ENCODE measurements at regions not wholly inside any gene's neighbourhood (a gene's known extent, or its start where the extent isn't known, plus 50 kb on each side); places are given as distances from the start of the nearest gene placed in this dataset.

DNA sequence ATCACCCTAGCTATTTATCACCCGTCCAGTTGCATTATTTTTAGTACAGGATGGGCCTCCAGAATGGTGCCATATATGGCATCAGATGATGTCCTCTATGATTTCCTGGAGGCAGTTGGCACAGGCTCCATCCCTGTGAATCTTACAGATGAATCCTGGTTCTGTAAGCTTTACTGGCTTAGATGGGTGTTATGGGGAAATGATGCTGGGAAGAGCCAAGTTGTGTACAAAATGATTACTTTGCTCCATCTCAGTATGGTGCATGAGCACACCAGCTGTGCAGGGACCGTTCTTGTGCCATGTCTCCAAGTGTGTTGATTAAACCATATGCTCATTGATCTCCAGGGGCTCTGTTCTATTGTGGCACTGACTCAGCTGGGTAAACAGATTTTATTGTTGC is 755.7 kb downstream of the TLR4 start:
- Histone ChIP-seq H3K4me2 (ENCODE audit: control insufficient read depth, extremely low read depth, insufficient read depth, low read depth, low read length) (no peak overlapping the region), H3K36me3 (ENCODE audit: control insufficient read depth in 2 of 2, extremely low read depth in 1 of 2, insufficient read depth in 2 of 2, low read length in 2 of 2) (no peaks in the 10 kb centered on the region), H3K9me1 (ENCODE audit: control insufficient read depth, extremely low read depth, insufficient read depth, low read length) (no peaks in the 10 kb centered on the region), H3K4me3 (ENCODE audit: control insufficient read depth in 2 of 3, extremely low read depth in 1 of 3, insufficient read depth in 2 of 3, low read depth in 1 of 3, low read length in 3 of 3) (no peak overlapping the region), H3K9ac (ENCODE audit: control insufficient read depth, extremely low read depth, insufficient read depth, low read length) (no peak overlapping the region), H4K20me1 (ENCODE audit: control insufficient read depth, extremely low read depth, insufficient read depth, low read length) (no peaks in the 10 kb centered on the region), H3K79me2 (ENCODE audit: control insufficient read depth, insufficient read depth, low read length) (no peaks in the 10 kb centered on the region), H3K9me3 (ENCODE audit: control insufficient read depth, low read depth, low read length) (no peaks in the 10 kb centered on the region), H3K27ac (ENCODE audit: control insufficient read depth, insufficient read depth, low read length) (no peak overlapping the region), H3K4me1 (ENCODE audit: control insufficient read depth, extremely low read depth, insufficient read depth, low read length) (no peaks in the 10 kb centered on the region), H2AFZ (ENCODE audit: control insufficient read depth, low read length) (no peak overlapping the region), H3K27me3 (ENCODE audit: control insufficient read depth, extremely low read depth, insufficient read depth, low read length) (no peaks in the 10 kb centered on the region)
- no peak for TF ChIP-seq EZH2 (IDR thresholded peaks at IDR 0.05; ENCODE audit: low read length)
- TF ChIP-seq, protein P1, sequence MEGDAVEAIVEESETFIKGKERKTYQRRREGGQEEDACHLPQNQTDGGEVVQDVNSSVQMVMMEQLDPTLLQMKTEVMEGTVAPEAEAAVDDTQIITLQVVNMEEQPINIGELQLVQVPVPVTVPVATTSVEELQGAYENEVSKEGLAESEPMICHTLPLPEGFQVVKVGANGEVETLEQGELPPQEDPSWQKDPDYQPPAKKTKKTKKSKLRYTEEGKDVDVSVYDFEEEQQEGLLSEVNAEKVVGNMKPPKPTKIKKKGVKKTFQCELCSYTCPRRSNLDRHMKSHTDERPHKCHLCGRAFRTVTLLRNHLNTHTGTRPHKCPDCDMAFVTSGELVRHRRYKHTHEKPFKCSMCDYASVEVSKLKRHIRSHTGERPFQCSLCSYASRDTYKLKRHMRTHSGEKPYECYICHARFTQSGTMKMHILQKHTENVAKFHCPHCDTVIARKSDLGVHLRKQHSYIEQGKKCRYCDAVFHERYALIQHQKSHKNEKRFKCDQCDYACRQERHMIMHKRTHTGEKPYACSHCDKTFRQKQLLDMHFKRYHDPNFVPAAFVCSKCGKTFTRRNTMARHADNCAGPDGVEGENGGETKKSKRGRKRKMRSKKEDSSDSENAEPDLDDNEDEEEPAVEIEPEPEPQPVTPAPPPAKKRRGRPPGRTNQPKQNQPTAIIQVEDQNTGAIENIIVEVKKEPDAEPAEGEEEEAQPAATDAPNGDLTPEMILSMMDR (optimal IDR thresholded peaks at IDR 0.05 in 1 of 3, IDR thresholded peaks at IDR 0.05 in 1 of 3, conservative IDR thresholded peaks at IDR 0.05 in 1 of 3; ENCODE audit: extremely low read depth in 1 of 3, insufficient read depth in 2 of 3, low read length in 3 of 3) = no peak
- dilution Hi-C loops (cut with MboI; ENCODE audit: extremely low pct_ligation_motif_present, low sequenced_read_pairs) = no loop called here
- FAIRE-seq = no peak
- DNase-seq (ENCODE audit: low read depth, low spot score) = no peak

- no peak for DNase-seq (ENCODE audit: low read depth, low spot score)
- no peaks in the 10 kb centered on the region for H3K9me3 ChIP-seq (ENCODE audit: control insufficient read depth, low read depth, low read length)
- no peaks in the 10 kb centered on the region for H3K36me3 ChIP-seq (ENCODE audit: control insufficient read depth in 2 of 2, extremely low read depth in 1 of 2, insufficient read depth in 2 of 2, low read length in 2 of 2)
- H3K9me1 ChIP-seq (ENCODE audit: control insufficient read depth, extremely low read depth, insufficient read depth, low read length) = no peaks in the 10 kb centered on the region
- H2AFZ ChIP-seq (ENCODE audit: control insufficient read depth, low read length) = no peak overlapping the region
- no peak overlapping the region for H3K4me2 ChIP-seq (ENCODE audit: control insufficient read depth, extremely low read depth, insufficient read depth, low read depth, low read length)
- H3K4me1 ChIP-seq (ENCODE audit: control insufficient read depth, extremely low read depth, insufficient read depth, low read length) = no peaks in the 10 kb centered on the region
- no peaks in the 10 kb centered on the region for H4K20me1 ChIP-seq (ENCODE audit: control insufficient read depth, extremely low read depth, insufficient read depth, low read length)
- no peak overlapping the region for H3K9ac ChIP-seq (ENCODE audit: control insufficient read depth, extremely low read depth, insufficient read depth, low read length)
- dilution Hi-C loops (cut with MboI; ENCODE audit: extremely low pct_ligation_motif_present, low sequenced_read_pairs) = no loop called here
- no peak overlapping the region for H3K4me3 ChIP-seq (ENCODE audit: control insufficient read depth in 2 of 3, extremely low read depth in 1 of 3, insufficient read depth in 2 of 3, low read depth in 1 of 3, low read length in 3 of 3)
- no peak for FAIRE-seq
- H3K27me3 ChIP-seq (ENCODE audit: control insufficient read depth, extremely low read depth, insufficient read depth, low read length) = no peaks in the 10 kb centered on the region
- no peak for TF ChIP-seq EZH2 (IDR thresholded peaks at IDR 0.05; ENCODE audit: low read length)
- TF ChIP-seq, protein P1 (optimal IDR thresholded peaks at IDR 0.05 in 1 of 3, IDR thresholded peaks at IDR 0.05 in 1 of 3, conservative IDR thresholded peaks at IDR 0.05 in 1 of 3; ENCODE audit: extremely low read depth in 1 of 3, insufficient read depth in 2 of 3, low read length in 3 of 3) = no peak
- H3K79me2 ChIP-seq (ENCODE audit: control insufficient read depth, insufficient read depth, low read length) = no peaks in the 10 kb centered on the region
- H3K27ac ChIP-seq (ENCODE audit: control insufficient read depth, insufficient read depth, low read length) = no peak overlapping the region
Measured at GRCh38 chr9:118463419-118463818, 759.2 kb downstream of the TLR4 start.
